Neural cell (in vitro differentiated cells): ENCODE measurements at regions not wholly inside any gene's neighbourhood (a gene's known extent, or its start where the extent isn't known, plus 50 kb on each side); places are given as distances from the start of the nearest gene placed in this dataset.

Experiments used
- H2AFZ ChIP-seq: fragments of 200-600, 300-800 bp; sonication (generic), shearing (Covaris generic); 2 replicates; pipeline ENCODE4 v1.6.0; 2014; ENCODE audit warnings: low read depth, mild to moderate bottlenecking, antibody characterized with exemption, low read length, moderate library complexity
- H3F3A ChIP-seq: fragments of 200-600 bp; shearing (Covaris generic); 2 replicates; pipeline ENCODE4 v1.6.1; 2016; ENCODE audit warnings: mild to moderate bottlenecking, moderate library complexity, mixed read lengths, antibody characterized with exemption, low read length; ENCODE audit not compliant: insufficient read depth, poor library complexity, severe bottlenecking
- H3K27ac ChIP-seq: fragments of 200-600, 300-800 bp; sonication (generic), shearing (Covaris generic); 2 replicates; pipeline ENCODE4 v1.5.1; 2014; ENCODE audit warnings: mild to moderate bottlenecking, low read length, moderate library complexity
- H3K27me3 ChIP-seq: fragments of 300-800, 200-600 bp; sonication (generic), shearing (Covaris generic); 2 replicates; pipeline ENCODE4 v1.6.0; 2014; ENCODE audit warnings: mild to moderate bottlenecking, low read depth, low read length, moderate library complexity; ENCODE audit not compliant: insufficient read depth
- H3K36me3 ChIP-seq: fragments of 300-800, 200-600 bp; sonication (generic), shearing (Covaris generic); 2 replicates; pipeline ENCODE4 v1.5.1; 2014; ENCODE audit warnings: mild to moderate bottlenecking, antibody characterized with exemption, low read length, moderate library complexity; ENCODE audit not compliant: insufficient read depth
- H3K4me2 ChIP-seq: fragments of 300-800, 200-600 bp; sonication (generic), shearing (Covaris generic); 2 replicates; pipeline ENCODE4 v1.6.0; 2014; ENCODE audit warnings: mild to moderate bottlenecking, low read length
- H3K4me3 ChIP-seq: fragments of 300-800, 200-600 bp; sonication (generic), shearing (Covaris generic); 2 replicates; pipeline ENCODE4 v1.5.1; 2014; ENCODE audit warnings: mild to moderate bottlenecking, low read length, moderate library complexity
- H3K79me2 ChIP-seq: fragments of 200-600 bp; shearing (Covaris generic); replicated peaks from 2 replicates; pipeline ENCODE4 v1.6.0; 2014; ENCODE audit warnings: mild to moderate bottlenecking, low read length, moderate library complexity; ENCODE audit not compliant: insufficient read depth
- H3K9ac ChIP-seq: fragments of 300-800, 200-600 bp; sonication (generic), shearing (Covaris generic); 2 replicates; pipeline ENCODE4 v1.6.1; 2016; ENCODE audit warnings: mild to moderate bottlenecking, low read length, mixed read lengths
- H3K9me2 ChIP-seq: fragments of 200-600 bp; shearing (Covaris generic); 2 replicates; pipeline ENCODE4 v1.6.1; 2016; ENCODE audit warnings: mild to moderate bottlenecking, low read length, mixed read lengths; ENCODE audit not compliant: insufficient read depth
- H3K9me3 ChIP-seq: fragments of 200-600, 300-800 bp; sonication (generic), shearing (Covaris generic); 2 replicates; pipeline ENCODE4 v1.6.1; 2016; ENCODE audit warnings: mild to moderate bottlenecking, mixed run types, low read length, moderate library complexity, mixed read lengths
- H4K20me1 ChIP-seq: fragments of 200-600 bp; shearing (Covaris generic); 2 replicates; pipeline ENCODE4 v1.6.1; 2016; ENCODE audit warnings: mild to moderate bottlenecking, mixed run types; ENCODE audit not compliant: insufficient read depth
- EP300 ChIP-seq: fragments of 450-650 bp; conservative IDR thresholded peaks from 2 replicates; pipeline ENCODE4 v1.6.1; 2014; ENCODE audit warnings: antibody characterized with exemption, mild to moderate bottlenecking, moderate library complexity; ENCODE audit not compliant: poor library complexity, severe bottlenecking
- EZH2 ChIP-seq: fragments of 200-600, 300-800 bp; shearing (Covaris generic), sonication (generic); IDR thresholded peaks from 2 replicates; pipeline ENCODE4 v1.6.1; 2014; ENCODE audit warnings: antibody characterized with exemption, low read length, borderline replicate concordance, mild to moderate bottlenecking; ENCODE audit not compliant: insufficient read depth, poor library complexity, severe bottlenecking
- MXI1 ChIP-seq: fragments of 450-650 bp; conservative IDR thresholded peaks from 2 replicates; pipeline ENCODE4 v1.6.1; 2014; ENCODE audit warnings: antibody characterized with exemption, mild to moderate bottlenecking; ENCODE audit not compliant: poor library complexity, severe bottlenecking
- POLR2AphosphoS5 ChIP-seq: IDR thresholded peaks from 2 replicates; pipeline ENCODE4 v1.6.1; 2012
- RAD21 ChIP-seq: fragments of 450-650 bp; conservative IDR thresholded peaks from 2 replicates; pipeline ENCODE4 v1.6.1; 2014; ENCODE audit warnings: antibody characterized with exemption, mild to moderate bottlenecking, moderate library complexity
- REST ChIP-seq: IDR thresholded peaks from 2 replicates; pipeline ENCODE4 v1.6.1; 2012; ENCODE audit warnings: borderline replicate concordance
- SMC3 ChIP-seq: fragments of 450-650 bp; conservative IDR thresholded peaks from 2 replicates; pipeline ENCODE4 v1.6.1; 2014; ENCODE audit warnings: antibody characterized with exemption, mild to moderate bottlenecking, moderate library complexity; ENCODE audit not compliant: poor library complexity
- TAF1 ChIP-seq: IDR thresholded peaks from 2 replicates; pipeline ENCODE4 v1.6.1; 2012; ENCODE audit warnings: low read depth
- TF ChIP-seq, protein P1 (sequence below): fragments of 450-650 bp; IDR thresholded peaks from 2 replicates; pipeline ENCODE4 v1.5.1; 2014; ENCODE audit warnings: antibody characterized with exemption, mild to moderate bottlenecking, moderate library complexity; ENCODE audit not compliant: poor library complexity, severe bottlenecking

- Histone ChIP-seq H3K4me2 (no peak overlapping the region), H2AFZ (no peak overlapping the region), H3K27ac (no peak overlapping the region), H3K36me3 (no peaks in the 10 kb centered on the region), H3K4me3 (no peak overlapping the region), H3K79me2 (no peaks in the 10 kb centered on the region), H3K9ac (no peak overlapping the region), H3F3A (no peaks in the 10 kb centered on the region), H3K27me3 (no peaks in the 10 kb centered on the region), H3K9me2 (no peaks in the 10 kb centered on the region), H3K9me3 (no peaks in the 10 kb centered on the region), H4K20me1 (no peaks in the 10 kb centered on the region)
- TF ChIP-seq EZH2 (no peak), RAD21 (no peak), EP300 (no peak), SMC3 (no peak), MXI1 (no peak), POLR2AphosphoS5 (no peak), REST (no peak), TAF1 (no peak)
- TF ChIP-seq, protein P1, sequence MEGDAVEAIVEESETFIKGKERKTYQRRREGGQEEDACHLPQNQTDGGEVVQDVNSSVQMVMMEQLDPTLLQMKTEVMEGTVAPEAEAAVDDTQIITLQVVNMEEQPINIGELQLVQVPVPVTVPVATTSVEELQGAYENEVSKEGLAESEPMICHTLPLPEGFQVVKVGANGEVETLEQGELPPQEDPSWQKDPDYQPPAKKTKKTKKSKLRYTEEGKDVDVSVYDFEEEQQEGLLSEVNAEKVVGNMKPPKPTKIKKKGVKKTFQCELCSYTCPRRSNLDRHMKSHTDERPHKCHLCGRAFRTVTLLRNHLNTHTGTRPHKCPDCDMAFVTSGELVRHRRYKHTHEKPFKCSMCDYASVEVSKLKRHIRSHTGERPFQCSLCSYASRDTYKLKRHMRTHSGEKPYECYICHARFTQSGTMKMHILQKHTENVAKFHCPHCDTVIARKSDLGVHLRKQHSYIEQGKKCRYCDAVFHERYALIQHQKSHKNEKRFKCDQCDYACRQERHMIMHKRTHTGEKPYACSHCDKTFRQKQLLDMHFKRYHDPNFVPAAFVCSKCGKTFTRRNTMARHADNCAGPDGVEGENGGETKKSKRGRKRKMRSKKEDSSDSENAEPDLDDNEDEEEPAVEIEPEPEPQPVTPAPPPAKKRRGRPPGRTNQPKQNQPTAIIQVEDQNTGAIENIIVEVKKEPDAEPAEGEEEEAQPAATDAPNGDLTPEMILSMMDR: no peak
Observed at GRCh38 chr15:93895976-93896770, 335.2 kb upstream of the MCTP2 start.

GRCh38 chr15:93894438-93895036 is 336.8 kb upstream of the MCTP2 start:
- no peaks in the 10 kb centered on the region for H3K27me3 ChIP-seq
- no peaks in the 10 kb centered on the region for H3F3A ChIP-seq
- no peak overlapping the region for H2AFZ ChIP-seq
- H3K27ac ChIP-seq: no peak overlapping the region
- H3K9me3 ChIP-seq: no peaks in the 10 kb centered on the region
- no peak overlapping the region for H3K4me2 ChIP-seq
- no peaks in the 10 kb centered on the region for H3K36me3 ChIP-seq
- no peaks in the 10 kb centered on the region for H4K20me1 ChIP-seq
- H3K9me2 ChIP-seq: no peaks in the 10 kb centered on the region
- H3K4me3 ChIP-seq: no peak overlapping the region
- TF ChIP-seq REST: peak; percentile 92
- no peak for TF ChIP-seq POLR2AphosphoS5
- H3K9ac ChIP-seq: no peak overlapping the region
- H3K79me2 ChIP-seq: no peaks in the 10 kb centered on the region
